ENCODE measurements at regions not wholly inside any gene's neighbourhood (a gene's known extent, or its start where the extent isn't known, plus 50 kb on each side); places are given as distances from the start of the nearest gene placed in this dataset.

DNA sequence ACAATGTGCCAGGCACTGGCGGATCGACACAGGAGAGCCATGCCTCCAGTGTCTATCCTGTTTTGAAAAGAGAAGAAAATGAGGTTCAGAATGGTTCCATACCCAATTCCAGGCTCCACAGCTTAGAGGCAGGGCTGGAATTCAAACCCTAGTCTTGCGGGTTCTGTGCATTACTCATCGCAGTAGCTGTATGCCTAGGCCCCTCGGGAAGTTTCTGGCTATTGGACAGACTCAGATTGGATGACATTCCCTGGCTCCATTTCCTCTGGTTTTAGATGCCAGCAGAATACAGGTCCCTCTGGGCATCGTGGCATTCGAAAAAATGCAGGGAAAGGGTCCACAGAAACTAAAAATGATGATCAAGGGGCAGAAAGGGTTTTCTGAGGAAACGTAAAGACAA lies 184.7 kb downstream of the COPRS start (continued):
- no peak for TF ChIP-seq IRF2 (CRISPR knock-in tag; IDR thresholded peaks at IDR 0.05; ENCODE audit: borderline replicate concordance, low read depth)
- TF ChIP-seq SMAD3 (CRISPR knock-in tag; IDR thresholded peaks at IDR 0.05; ENCODE audit: borderline replicate concordance), result no peak
- TF ChIP-seq GRHL2 (CRISPR knock-in tag; IDR thresholded peaks at IDR 0.05; ENCODE audit: insufficient replicate concordance, severe bottlenecking), result no peak

DNA sequence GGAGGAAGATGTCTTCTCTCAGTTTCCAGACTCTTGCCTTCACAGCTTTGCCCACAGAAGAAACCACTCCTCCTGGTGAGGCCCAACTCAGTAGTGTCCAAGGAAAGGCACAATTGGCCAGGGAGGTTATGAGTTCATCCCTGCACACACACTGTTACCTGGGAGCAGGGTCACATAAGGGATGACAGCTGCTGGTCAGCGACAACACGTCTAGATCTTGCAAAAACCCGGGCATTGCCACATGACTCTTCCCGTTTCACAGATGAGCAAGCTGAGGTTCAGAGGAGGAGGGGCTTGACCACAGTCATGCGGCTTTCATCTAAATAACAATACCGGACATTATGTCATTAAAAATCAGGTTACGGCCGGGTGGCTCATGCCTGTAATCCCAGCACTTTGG lies 186.0 kb downstream of the COPRS start:
- ChIA-PET POLR2A (no interaction called here), CTCF (no interaction called here)

DNA sequence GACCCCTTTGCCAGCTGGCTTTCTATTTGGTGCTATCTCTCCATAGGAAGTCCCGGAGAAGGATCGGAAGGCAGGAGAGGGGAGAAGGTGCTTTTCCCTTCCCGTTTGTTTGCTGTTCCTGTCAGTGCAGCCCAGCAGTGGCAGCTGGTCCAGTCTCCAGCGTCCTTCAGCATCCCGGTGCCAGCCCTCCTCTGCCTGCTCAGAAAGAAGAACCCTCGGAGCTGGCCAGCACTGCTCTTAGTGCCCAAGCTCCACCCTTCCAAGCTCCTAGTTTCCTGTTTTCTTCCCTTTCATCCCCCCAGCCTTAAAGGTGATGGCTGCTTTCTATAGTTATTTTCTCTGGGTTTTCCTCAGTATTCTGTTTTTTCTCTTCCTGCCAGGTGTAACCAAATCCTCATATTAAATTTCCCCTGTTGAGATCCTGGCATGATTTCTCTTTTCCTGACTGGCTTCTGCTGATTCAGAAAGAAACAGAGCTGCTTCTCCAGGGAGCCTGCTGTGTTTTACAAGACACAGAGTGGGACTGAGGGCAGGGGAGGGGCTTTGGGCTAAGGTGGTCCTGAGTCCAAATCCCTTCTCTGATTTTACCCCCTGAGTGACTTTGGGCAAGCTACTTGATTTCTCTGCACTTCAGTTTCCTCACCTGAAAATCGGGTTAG lies 186.8 kb downstream of the COPRS start:
- ChIA-PET CTCF (interaction anchor here (1.3 kb wide), 1 partner anchor 170 kb away, joined by 4 read pairs; no protein-coding TSS in a partner anchor), POLR2A (no interaction called here)
- Mint-ChIP-seq H3K4me3 (no peak overlapping the region), H3K27ac (no peak overlapping the region), H3K27me3 (ENCODE audit: low read depth) (peaks cover 16% of the 10 kb centered on the region), H3K4me1 (no peaks in the 10 kb centered on the region), H3K36me3 (peaks cover 10% of the 10 kb centered on the region), H3K9me3 (peaks cover 27% of the 10 kb centered on the region)
- no peak for ATAC-seq
- TF ChIP-seq HMGA2 (CRISPR knock-in tag; IDR thresholded peaks at IDR 0.05), result no peak
- TF ChIP-seq, protein P1, sequence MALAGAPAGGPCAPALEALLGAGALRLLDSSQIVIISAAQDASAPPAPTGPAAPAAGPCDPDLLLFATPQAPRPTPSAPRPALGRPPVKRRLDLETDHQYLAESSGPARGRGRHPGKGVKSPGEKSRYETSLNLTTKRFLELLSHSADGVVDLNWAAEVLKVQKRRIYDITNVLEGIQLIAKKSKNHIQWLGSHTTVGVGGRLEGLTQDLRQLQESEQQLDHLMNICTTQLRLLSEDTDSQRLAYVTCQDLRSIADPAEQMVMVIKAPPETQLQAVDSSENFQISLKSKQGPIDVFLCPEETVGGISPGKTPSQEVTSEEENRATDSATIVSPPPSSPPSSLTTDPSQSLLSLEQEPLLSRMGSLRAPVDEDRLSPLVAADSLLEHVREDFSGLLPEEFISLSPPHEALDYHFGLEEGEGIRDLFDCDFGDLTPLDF (CRISPR knock-in tag; IDR thresholded peaks at IDR 0.05), result no peak
- TF ChIP-seq NFYB (CRISPR knock-in tag; conservative IDR thresholded peaks at IDR 0.05; ENCODE audit: low read depth), result no peak
- TF ChIP-seq, protein P2, sequence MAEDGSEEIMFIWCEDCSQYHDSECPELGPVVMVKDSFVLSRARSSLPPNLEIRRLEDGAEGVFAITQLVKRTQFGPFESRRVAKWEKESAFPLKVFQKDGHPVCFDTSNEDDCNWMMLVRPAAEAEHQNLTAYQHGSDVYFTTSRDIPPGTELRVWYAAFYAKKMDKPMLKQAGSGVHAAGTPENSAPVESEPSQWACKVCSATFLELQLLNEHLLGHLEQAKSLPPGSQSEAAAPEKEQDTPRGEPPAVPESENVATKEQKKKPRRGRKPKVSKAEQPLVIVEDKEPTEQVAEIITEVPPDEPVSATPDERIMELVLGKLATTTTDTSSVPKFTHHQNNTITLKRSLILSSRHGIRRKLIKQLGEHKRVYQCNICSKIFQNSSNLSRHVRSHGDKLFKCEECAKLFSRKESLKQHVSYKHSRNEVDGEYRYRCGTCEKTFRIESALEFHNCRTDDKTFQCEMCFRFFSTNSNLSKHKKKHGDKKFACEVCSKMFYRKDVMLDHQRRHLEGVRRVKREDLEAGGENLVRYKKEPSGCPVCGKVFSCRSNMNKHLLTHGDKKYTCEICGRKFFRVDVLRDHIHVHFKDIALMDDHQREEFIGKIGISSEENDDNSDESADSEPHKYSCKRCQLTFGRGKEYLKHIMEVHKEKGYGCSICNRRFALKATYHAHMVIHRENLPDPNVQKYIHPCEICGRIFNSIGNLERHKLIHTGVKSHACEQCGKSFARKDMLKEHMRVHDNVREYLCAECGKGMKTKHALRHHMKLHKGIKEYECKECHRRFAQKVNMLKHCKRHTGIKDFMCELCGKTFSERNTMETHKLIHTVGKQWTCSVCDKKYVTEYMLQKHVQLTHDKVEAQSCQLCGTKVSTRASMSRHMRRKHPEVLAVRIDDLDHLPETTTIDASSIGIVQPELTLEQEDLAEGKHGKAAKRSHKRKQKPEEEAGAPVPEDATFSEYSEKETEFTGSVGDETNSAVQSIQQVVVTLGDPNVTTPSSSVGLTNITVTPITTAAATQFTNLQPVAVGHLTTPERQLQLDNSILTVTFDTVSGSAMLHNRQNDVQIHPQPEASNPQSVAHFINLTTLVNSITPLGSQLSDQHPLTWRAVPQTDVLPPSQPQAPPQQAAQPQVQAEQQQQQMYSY (CRISPR knock-in tag; IDR thresholded peaks at IDR 0.05), result 0 out of 2 replicates have a peak, but pooled peaks have one; percentile 13
- no peak for DNase-seq (ENCODE audit: low spot score)

More for the DNA sequence above, 186.0 kb downstream of the COPRS start:
- H3K36me3 Mint-ChIP-seq, result peaks cover 10% of the 10 kb centered on the region
- H3K4me3 Mint-ChIP-seq, result no peak overlapping the region
- peaks cover 12% of the 10 kb centered on the region for H3K27me3 Mint-ChIP-seq (ENCODE audit: low read depth)
- no peaks in the 10 kb centered on the region for H3K4me1 Mint-ChIP-seq
- DNase-seq (ENCODE audit: low spot score) (no peak), ATAC-seq (no peak)
- H3K27ac Mint-ChIP-seq, result no peak overlapping the region
- TF ChIP-seq NR2C2 (CRISPR knock-in tag; IDR thresholded peaks at IDR 0.05) (no peak), ZNF317 (CRISPR knock-in tag; IDR thresholded peaks at IDR 0.05; ENCODE audit: borderline replicate concordance, low read depth) (no peak)
- TF ChIP-seq, protein P3, sequence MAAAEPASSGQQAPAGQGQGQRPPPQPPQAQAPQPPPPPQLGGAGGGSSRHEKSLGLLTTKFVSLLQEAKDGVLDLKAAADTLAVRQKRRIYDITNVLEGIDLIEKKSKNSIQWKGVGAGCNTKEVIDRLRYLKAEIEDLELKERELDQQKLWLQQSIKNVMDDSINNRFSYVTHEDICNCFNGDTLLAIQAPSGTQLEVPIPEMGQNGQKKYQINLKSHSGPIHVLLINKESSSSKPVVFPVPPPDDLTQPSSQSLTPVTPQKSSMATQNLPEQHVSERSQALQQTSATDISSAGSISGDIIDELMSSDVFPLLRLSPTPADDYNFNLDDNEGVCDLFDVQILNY (CRISPR knock-in tag; IDR thresholded peaks at IDR 0.05), result no peak
- TF ChIP-seq, protein P4, sequence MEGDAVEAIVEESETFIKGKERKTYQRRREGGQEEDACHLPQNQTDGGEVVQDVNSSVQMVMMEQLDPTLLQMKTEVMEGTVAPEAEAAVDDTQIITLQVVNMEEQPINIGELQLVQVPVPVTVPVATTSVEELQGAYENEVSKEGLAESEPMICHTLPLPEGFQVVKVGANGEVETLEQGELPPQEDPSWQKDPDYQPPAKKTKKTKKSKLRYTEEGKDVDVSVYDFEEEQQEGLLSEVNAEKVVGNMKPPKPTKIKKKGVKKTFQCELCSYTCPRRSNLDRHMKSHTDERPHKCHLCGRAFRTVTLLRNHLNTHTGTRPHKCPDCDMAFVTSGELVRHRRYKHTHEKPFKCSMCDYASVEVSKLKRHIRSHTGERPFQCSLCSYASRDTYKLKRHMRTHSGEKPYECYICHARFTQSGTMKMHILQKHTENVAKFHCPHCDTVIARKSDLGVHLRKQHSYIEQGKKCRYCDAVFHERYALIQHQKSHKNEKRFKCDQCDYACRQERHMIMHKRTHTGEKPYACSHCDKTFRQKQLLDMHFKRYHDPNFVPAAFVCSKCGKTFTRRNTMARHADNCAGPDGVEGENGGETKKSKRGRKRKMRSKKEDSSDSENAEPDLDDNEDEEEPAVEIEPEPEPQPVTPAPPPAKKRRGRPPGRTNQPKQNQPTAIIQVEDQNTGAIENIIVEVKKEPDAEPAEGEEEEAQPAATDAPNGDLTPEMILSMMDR (IDR thresholded peaks at IDR 0.05), result no peak
- TF ChIP-seq, protein P5, sequence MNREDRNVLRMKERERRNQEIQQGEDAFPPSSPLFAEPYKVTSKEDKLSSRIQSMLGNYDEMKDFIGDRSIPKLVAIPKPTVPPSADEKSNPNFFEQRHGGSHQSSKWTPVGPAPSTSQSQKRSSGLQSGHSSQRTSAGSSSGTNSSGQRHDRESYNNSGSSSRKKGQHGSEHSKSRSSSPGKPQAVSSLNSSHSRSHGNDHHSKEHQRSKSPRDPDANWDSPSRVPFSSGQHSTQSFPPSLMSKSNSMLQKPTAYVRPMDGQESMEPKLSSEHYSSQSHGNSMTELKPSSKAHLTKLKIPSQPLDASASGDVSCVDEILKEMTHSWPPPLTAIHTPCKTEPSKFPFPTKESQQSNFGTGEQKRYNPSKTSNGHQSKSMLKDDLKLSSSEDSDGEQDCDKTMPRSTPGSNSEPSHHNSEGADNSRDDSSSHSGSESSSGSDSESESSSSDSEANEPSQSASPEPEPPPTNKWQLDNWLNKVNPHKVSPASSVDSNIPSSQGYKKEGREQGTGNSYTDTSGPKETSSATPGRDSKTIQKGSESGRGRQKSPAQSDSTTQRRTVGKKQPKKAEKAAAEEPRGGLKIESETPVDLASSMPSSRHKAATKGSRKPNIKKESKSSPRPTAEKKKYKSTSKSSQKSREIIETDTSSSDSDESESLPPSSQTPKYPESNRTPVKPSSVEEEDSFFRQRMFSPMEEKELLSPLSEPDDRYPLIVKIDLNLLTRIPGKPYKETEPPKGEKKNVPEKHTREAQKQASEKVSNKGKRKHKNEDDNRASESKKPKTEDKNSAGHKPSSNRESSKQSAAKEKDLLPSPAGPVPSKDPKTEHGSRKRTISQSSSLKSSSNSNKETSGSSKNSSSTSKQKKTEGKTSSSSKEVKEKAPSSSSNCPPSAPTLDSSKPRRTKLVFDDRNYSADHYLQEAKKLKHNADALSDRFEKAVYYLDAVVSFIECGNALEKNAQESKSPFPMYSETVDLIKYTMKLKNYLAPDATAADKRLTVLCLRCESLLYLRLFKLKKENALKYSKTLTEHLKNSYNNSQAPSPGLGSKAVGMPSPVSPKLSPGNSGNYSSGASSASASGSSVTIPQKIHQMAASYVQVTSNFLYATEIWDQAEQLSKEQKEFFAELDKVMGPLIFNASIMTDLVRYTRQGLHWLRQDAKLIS (CRISPR knock-in tag; IDR thresholded peaks at IDR 0.05; ENCODE audit: borderline replicate concordance), result no peak
- H3K9me3 Mint-ChIP-seq, result peaks cover 27% of the 10 kb centered on the region

Measured in WTC11 (cell line).